Ascending aorta (tissue), 2 donors: ENCODE measurements at regions not wholly inside any gene's neighbourhood (a gene's known extent, or its start where the extent isn't known, plus 50 kb on each side); places are given as distances from the start of the nearest gene placed in this dataset.

Source experiments
- DNase-seq, 2 donors: peaks; one replicate each; pipeline ENCODE4 v3.0.0-alpha.2; 2019; ENCODE audit warnings: low spot score in 2 of 2
- H3K27ac ChIP-seq, 2 donors: fragments of 200-600 bp; sonication (generic); one replicate each; pipeline ENCODE4 v1.5.1; 2016 to 2017; ENCODE audit warnings: mild to moderate bottlenecking in 1 of 2
- H3K27me3 ChIP-seq: fragments of 200-600 bp; sonication (generic); one replicate; pipeline ENCODE4 v1.5.1; 2017
- H3K36me3 ChIP-seq, 2 donors: fragments of 200-600 bp; sonication (generic); one replicate each; pipeline ENCODE4 v1.5.1; 2016
- H3K4me1 ChIP-seq, 2 donors: fragments of 200-600 bp; sonication (generic); one replicate each; pipeline ENCODE4 v1.5.1; 2016 to 2017; ENCODE audit warnings: mild to moderate bottlenecking in 1 of 2
- H3K4me3 ChIP-seq, 2 donors: fragments of 200-600 bp; sonication (generic); one replicate each; pipeline ENCODE4 v1.5.1; 2016 to 2017; ENCODE audit warnings: mild to moderate bottlenecking in 1 of 2
- H3K9me3 ChIP-seq, 2 donors: fragments of 200-600 bp; sonication (generic); one replicate each; pipeline ENCODE4 v1.5.1; 2016
- intact Hi-C: fragments of 100-400 bp; cut with DNase I; formaldehyde crosslinking; loops from one replicate; pipeline ENCODE4 v1.15.1; 2023
- TF ChIP-seq, protein P1 (sequence below), 3 experiments: fragments of 200-600 bp in 2 of 3; fragments of 450-650 bp in 1 of 3; sonication (generic) in 2 of 3; IDR thresholded peaks; one replicate each; pipeline ENCODE4 v1.5.1; 2016 to 2019; ENCODE audit warnings: antibody characterized with exemption in 3 of 3, mild to moderate bottlenecking in 1 of 3, moderate library complexity in 1 of 3

DNA sequence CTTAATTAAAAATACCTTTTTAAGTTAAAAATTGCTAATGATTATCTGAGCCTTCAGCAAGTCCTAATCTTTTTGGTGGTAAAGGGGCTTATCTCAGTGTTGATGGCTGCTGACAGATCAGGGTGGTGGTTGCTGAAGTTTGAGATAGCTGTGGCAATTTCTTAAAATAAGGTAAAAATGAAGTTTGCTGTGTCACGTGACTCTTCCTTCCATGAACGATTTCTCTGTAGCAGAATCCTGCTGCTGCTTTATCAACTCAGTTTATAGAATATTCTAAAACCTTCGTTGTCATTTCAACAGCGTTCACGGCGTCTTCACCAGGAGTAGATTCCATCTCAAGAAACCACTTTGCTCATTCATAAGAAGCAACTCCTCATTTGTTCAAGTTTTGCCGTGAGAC is 110.1 kb downstream of the SUCNR1 start:
- Histone ChIP-seq H3K27me3 (no peaks in the 10 kb centered on the region), H3K4me3 (no peak overlapping the region), H3K9me3 (no peaks in the 10 kb centered on the region), H3K27ac (no peak overlapping the region), H3K4me1 (no peaks in the 10 kb centered on the region), H3K36me3 (no peaks in the 10 kb centered on the region)
- TF ChIP-seq, protein P1, sequence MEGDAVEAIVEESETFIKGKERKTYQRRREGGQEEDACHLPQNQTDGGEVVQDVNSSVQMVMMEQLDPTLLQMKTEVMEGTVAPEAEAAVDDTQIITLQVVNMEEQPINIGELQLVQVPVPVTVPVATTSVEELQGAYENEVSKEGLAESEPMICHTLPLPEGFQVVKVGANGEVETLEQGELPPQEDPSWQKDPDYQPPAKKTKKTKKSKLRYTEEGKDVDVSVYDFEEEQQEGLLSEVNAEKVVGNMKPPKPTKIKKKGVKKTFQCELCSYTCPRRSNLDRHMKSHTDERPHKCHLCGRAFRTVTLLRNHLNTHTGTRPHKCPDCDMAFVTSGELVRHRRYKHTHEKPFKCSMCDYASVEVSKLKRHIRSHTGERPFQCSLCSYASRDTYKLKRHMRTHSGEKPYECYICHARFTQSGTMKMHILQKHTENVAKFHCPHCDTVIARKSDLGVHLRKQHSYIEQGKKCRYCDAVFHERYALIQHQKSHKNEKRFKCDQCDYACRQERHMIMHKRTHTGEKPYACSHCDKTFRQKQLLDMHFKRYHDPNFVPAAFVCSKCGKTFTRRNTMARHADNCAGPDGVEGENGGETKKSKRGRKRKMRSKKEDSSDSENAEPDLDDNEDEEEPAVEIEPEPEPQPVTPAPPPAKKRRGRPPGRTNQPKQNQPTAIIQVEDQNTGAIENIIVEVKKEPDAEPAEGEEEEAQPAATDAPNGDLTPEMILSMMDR (IDR thresholded peaks at IDR 0.05), result no peak
- DNase-seq, result no peak
- intact Hi-C loops, result no loop called here

DNA sequence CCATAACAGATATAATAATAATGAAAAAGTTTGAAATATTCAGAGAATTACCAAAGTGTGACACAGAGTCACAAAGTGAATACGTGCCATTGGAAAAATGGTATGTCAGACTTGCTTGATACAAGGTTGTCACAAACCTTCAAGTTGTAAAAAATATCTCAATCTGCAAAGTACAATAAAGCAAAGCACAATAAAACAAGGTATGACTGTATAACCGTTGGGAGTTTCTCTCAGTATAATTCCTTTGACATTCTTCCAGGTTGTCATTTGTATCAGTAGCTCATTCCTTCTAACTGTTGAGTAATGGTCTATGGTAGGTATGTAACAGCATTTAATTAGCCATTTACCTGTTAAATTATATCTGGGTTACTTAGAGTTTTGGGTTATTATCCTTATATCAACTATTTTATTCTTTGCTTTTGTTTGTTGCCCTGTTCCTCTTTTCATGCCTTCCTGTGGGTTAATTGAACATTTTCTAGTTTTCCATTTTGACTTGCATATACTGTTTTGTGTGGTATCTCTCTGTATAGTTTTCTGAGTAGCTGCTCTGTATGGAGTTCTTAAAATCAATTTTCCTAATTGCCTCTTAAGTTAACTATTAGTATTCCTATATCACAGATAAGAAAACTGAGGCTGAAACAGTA is 112.5 kb downstream of the SUCNR1 start:
- Histone ChIP-seq H3K36me3 (no peaks in the 10 kb centered on the region), H3K4me3 (no peak overlapping the region), H3K9me3 (no peaks in the 10 kb centered on the region), H3K27ac (no peak overlapping the region), H3K4me1 (no peaks in the 10 kb centered on the region), H3K27me3 (no peaks in the 10 kb centered on the region)
- intact Hi-C loops, result no loop called here
- DNase-seq, result no peak
- TF ChIP-seq, protein P1 (IDR thresholded peaks at IDR 0.05), result no peak

DNA sequence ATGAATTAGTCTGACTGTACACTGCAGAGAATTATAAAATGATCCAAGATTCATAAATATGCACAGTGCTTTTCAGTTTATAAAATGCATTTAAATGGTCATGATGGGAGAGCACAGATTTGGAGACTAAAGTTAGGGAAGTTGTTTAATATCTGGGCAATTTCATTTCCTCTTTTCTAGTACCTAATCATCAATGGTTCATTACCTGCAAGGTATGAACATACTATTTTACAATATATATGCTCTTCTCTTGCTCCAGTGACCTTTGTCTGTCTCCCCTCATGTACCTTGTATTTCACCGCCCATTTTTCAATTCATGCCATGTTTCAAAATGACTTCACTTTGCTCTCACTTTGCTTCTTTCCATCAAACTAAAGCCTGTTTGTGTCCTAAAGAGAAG is 114.5 kb downstream of the SUCNR1 start:
- DNase-seq, result no peak
- intact Hi-C loops, result no loop called here
- TF ChIP-seq, protein P1 (IDR thresholded peaks at IDR 0.05), result no peak

DNA sequence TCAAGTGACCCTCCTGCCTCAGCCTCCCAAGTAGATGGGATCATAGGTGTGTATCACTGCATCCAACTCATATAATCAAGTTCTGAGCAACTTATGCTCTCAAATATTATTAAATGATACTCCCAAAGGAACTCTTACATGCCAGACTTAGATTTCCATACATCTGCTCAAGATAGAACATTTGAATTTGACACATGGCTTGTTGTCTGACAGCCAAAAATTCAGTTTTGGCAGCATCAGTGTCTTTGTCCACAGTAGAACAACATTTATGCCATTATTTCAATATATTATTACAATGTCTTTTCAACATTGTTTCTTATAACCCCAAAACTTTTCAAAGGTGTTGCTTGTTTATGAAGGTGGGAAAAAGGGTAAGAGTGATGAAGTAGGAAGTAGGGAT is 116.2 kb downstream of the SUCNR1 start:
- TF ChIP-seq, protein P1 (IDR thresholded peaks at IDR 0.05), result no peak
- no peaks in the 10 kb centered on the region for H3K4me1 ChIP-seq
- no peak for DNase-seq
- no peaks in the 10 kb centered on the region for H3K9me3 ChIP-seq
- no peak overlapping the region for H3K27ac ChIP-seq
- no peaks in the 10 kb centered on the region for H3K27me3 ChIP-seq
- no peak overlapping the region for H3K4me3 ChIP-seq
- intact Hi-C loops, result no loop called here
- H3K36me3 ChIP-seq, result no peaks in the 10 kb centered on the region

More for the DNA sequence above, 114.5 kb downstream of the SUCNR1 start:
- Histone ChIP-seq H3K27ac (no peak overlapping the region), H3K36me3 (no peaks in the 10 kb centered on the region), H3K4me3 (no peak overlapping the region), H3K9me3 (no peaks in the 10 kb centered on the region), H3K27me3 (no peaks in the 10 kb centered on the region), H3K4me1 (no peaks in the 10 kb centered on the region)

DNA sequence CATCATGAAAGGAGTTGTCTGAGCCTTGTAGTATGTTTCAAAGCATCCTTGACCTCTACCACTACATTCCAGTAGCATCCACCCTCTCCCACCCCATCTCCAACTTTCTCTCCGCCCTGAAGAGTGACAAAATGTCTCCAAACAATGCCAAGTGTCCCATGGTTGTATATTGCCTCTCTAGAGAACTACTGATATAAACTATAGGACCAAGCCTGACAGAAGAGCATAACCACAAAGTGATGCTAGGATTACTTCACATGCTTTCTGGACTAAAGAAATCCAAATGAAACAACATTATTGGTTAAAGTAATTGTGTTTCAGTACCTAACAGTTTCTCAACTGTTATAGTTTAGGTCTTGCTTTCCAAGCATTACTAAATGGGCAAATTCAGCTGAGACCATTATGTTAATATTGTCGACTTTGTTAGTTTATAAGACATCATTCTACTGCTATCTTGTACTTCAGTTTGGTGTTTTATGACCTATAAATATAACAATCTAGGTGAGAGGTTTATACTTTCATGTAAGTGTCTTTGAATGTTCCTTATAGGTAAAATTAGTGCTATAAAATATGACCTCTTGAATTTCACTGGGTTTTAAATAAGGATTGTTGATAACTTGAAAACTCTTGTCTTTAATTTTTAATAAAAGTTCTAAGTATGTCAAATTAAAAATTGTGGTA is 117.4 kb downstream of the SUCNR1 start:
- no peak overlapping the region for H3K4me3 ChIP-seq
- H3K27me3 ChIP-seq, result no peaks in the 10 kb centered on the region
- TF ChIP-seq, protein P1 (IDR thresholded peaks at IDR 0.05), result no peak
- H3K4me1 ChIP-seq, result no peaks in the 10 kb centered on the region
- no peaks in the 10 kb centered on the region for H3K9me3 ChIP-seq
- DNase-seq, result no peak
- intact Hi-C loops, result no loop called here
- no peak overlapping the region for H3K27ac ChIP-seq
- H3K36me3 ChIP-seq, result no peaks in the 10 kb centered on the region
